Brain microvascular endothelial cell (primary cell): ENCODE measurements at regions not wholly inside any gene's neighbourhood (a gene's known extent, or its start where the extent isn't known, plus 50 kb on each side); places are given as distances from the start of the nearest gene placed in this dataset.
"Not testable (repeated sequence)": the region's sequence is repeated elsewhere in the genome, so short reads cannot be mapped to it uniquely, and the experiment has no call there.

Source experiments
- DNase-seq: peaks from one replicate; pipeline ENCODE4 v3.0.0-alpha.2; 2020
- H3K27ac ChIP-seq: fragments of 250-450 bp; sonication (Bioruptor Pico); 2 replicates; pipeline ENCODE4 v1.5.1; 2020; ENCODE audit warnings: mild to moderate bottlenecking, moderate library complexity
- H3K27me3 ChIP-seq: fragments of 250-450 bp; sonication (Bioruptor Pico); replicated peaks from 2 replicates; pipeline ENCODE4 v1.5.1; 2020; ENCODE audit warnings: mild to moderate bottlenecking
- H3K36me3 ChIP-seq: fragments of 250-450 bp; sonication (Bioruptor Pico); replicated peaks from 2 replicates; pipeline ENCODE4 v1.5.1; 2020; ENCODE audit warnings: mild to moderate bottlenecking
- H3K4me3 ChIP-seq: 2 replicates; pipeline ENCODE4 v1.5.1; 2011; ENCODE audit warnings: low read depth, mild to moderate bottlenecking, control low read depth, low read length, moderate library complexity
- CTCF ChIP-seq: IDR thresholded peaks from 2 replicates; pipeline ENCODE4 v1.5.1; 2011; ENCODE audit warnings: low read depth, mild to moderate bottlenecking, moderate library complexity, low read length, control low read depth, inconsistent platforms; ENCODE audit errors: missing control alignments
- in situ Hi-C: cut with HindIII; loops from 2 replicates; pipeline ENCODE4 v1.10.0; 2017; ENCODE audit warnings: low sequenced_read_pairs, low pct_ligation_motif_present

GRCh38 chr6:140661691-140662090 is 1287.2 kb upstream of the CITED2 start:
- Histone ChIP-seq H3K36me3 (no peaks in the 10 kb centered on the region), H3K27ac (no peak overlapping the region), H3K4me3 (no peak overlapping the region), H3K27me3 (no peaks in the 10 kb centered on the region)
- in situ Hi-C loops = no loop called here
- no peak for DNase-seq
- TF ChIP-seq CTCF = no peak

GRCh38 chr6:140660295-140660694 is 1285.8 kb upstream of the CITED2 start:
- Histone ChIP-seq H3K27ac (no peak overlapping the region), H3K36me3 (no peaks in the 10 kb centered on the region), H3K27me3 (no peaks in the 10 kb centered on the region), H3K4me3 (no peak overlapping the region)
- DNase-seq = no peak
- in situ Hi-C loops = no loop called here
- TF ChIP-seq CTCF = no peak

GRCh38 chr6:140653972-140654371 is 1279.5 kb upstream of the CITED2 start:
- Histone ChIP-seq H3K27me3 (no peaks in the 10 kb centered on the region), H3K4me3 (no peak overlapping the region), H3K36me3 (no peaks in the 10 kb centered on the region), H3K27ac (no peak overlapping the region)
- DNase-seq = no peak
- in situ Hi-C loops = no loop called here
- TF ChIP-seq CTCF = no peak

GRCh38 chr6:140653506-140653905 is 1279.1 kb upstream of the CITED2 start:
- in situ Hi-C loops = no loop called here
- Histone ChIP-seq H3K4me3 (no peak overlapping the region), H3K27me3 (no peaks in the 10 kb centered on the region), H3K36me3 (no peaks in the 10 kb centered on the region), H3K27ac (no peak overlapping the region)
- DNase-seq = no peak
- no peak for TF ChIP-seq CTCF

- H3K27ac ChIP-seq, in situ Hi-C loops, H3K4me3 ChIP-seq, H3K27me3 ChIP-seq, DNase-seq, H3K36me3 ChIP-seq: not testable (repeated sequence)
Observed at GRCh38 chr6:140649502-140649901, 1275.1 kb upstream of the CITED2 start.

GRCh38 chr6:140647322-140647721 is 1272.9 kb upstream of the CITED2 start:
- H3K27me3 ChIP-seq, DNase-seq, H3K36me3 ChIP-seq, H3K27ac ChIP-seq, H3K4me3 ChIP-seq, in situ Hi-C loops: not testable (repeated sequence)

GRCh38 chr6:140644017-140644416 is 1269.6 kb upstream of the CITED2 start:
- no peak for TF ChIP-seq CTCF
- Histone ChIP-seq H3K27ac (no peak overlapping the region), H3K27me3 (no peaks in the 10 kb centered on the region), H3K4me3 (no peak overlapping the region), H3K36me3 (no peaks in the 10 kb centered on the region)
- no peak for DNase-seq
- in situ Hi-C loops = no loop called here
